ENCODE measurements at regions not wholly inside any gene's neighbourhood (a gene's known extent, or its start where the extent isn't known, plus 50 kb on each side); places are given as distances from the start of the nearest gene placed in this dataset.
"Not testable (repeated sequence)": the region's sequence is repeated elsewhere in the genome, so short reads cannot be mapped to it uniquely, and the experiment has no call there.

DNA sequence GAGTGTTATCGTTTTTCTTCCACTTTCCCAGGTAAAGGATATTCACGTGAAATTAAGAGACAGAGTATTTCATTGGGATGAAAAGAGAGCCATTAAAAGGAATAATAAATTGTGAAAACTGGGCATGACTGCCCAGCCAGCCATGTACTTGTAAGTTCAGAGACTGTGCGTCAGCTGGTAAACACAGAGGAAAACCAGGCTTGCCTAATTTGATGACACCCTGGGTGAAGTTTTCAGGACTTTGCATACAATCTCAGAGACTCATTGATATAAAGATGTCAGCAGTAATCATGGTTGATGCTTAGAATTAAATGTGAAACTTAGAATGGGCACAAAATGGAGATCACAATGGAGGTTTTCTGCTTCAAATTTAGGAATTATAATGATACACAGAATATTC lies 153.5 kb upstream of the ZEB2 start:
- DNase-seq: no peak

DNA sequence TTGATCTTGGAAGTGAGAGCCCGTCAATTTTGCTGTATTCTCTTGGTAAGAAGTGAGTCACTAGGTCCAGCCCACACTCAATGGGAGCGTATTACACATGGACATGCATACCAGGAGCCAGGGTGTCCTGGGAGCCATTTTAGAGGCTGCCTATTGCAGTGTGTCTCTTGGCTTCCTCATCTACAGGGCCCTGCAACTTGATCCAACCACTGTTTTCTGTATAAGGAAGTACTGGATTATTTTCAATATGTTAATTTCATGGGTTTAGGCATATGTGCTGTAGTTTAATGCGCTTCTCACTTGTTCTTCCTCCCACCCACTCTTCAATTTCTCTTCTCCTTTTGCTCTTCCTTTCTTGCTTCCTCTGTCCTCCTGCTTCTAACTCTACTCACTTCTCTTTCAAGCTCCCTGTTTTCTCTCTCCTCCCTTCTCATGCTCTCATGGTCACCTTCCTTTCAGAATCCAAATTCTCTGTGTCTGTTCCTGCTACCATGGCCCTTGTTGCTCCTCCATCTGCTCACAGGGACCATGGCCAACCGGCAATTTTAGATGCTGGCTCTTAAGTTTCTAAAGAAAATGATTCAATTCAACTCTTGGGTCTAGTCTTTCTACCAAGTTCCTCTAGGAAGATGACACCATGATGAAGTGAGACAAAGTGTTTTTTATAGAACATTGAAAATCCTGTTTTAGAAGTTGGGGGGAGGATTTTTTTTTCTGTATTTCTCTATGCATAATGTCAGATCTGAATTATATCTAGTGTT lies 152.0 kb upstream of the ZEB2 start:
- DNase-seq: no peak

DNA sequence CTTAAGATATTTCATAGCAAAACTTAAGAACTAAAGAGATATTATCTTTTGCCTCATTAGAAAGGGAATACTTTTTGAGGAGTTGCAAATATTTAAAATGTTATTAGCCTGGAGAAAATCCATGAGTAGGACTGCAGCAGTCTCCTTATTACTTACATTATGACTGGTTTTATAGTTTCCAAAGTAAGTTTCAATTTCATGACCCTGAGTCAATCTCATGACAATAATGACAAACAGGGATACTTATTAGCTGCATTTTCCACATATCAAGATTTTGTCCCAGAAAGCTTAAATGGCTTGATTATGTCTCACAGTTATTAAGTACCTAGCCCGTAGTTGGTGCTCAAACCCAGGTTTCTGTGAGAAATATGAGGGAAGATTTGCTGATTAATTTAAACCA lies 150.8 kb upstream of the ZEB2 start:
- no peak for DNase-seq

DNA sequence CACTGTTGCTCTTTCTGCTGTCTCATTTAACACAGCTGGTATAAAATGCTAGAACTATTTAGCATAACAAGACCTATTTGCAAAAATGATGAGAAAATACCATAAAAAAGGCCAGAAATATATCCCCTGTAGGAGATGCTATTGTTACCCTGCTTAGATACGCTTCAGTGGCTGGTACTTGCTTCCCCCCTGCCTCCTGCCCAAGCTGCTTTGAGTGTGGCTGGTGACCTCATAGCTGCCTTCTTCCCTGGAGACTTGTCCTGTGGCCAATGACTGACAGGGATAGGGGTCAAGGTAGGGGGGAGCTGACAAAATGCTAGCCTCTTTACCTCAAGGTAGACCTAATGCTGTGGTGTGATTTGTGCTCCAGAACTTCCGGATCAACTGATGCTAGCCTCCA lies 150.2 kb upstream of the ZEB2 start:
- no peak for DNase-seq

DNA sequence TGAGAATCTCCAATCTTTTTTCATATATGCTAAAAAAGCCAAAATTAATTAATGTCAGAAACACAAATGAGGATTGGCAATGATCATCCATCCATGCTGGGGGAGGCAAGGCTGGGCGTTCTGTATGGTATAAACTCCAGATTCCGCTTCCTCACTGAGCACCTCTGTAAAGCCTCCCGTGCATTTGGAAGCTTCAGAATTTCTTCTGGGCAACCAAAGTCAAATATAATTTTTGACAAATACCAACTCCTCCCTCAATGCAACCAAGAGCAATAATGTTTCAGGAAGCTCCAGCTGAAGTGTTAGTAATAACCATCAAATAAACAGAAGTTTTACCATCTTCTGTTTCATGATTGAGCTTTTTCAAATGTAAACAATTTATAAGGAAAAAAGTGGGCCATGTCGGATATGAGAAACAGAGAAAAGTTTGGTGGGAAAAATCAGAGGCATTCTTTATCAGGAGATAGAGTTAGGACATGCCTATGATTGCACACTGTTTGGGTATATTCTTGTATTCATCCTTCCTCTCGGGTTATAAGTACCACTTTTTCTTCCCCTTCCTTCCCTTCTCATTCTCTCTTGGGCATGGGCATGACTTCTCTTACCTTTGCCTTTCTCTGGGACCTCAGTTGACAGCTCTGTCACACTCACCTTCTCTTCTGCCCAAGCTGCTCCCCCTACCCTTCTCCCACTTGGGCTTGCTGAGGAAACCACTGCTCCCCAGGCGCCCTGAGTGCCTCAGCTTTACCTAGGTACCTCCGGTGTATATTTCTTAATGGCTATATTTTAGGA lies 149.5 kb upstream of the ZEB2 start:
- no peak for DNase-seq

DNA sequence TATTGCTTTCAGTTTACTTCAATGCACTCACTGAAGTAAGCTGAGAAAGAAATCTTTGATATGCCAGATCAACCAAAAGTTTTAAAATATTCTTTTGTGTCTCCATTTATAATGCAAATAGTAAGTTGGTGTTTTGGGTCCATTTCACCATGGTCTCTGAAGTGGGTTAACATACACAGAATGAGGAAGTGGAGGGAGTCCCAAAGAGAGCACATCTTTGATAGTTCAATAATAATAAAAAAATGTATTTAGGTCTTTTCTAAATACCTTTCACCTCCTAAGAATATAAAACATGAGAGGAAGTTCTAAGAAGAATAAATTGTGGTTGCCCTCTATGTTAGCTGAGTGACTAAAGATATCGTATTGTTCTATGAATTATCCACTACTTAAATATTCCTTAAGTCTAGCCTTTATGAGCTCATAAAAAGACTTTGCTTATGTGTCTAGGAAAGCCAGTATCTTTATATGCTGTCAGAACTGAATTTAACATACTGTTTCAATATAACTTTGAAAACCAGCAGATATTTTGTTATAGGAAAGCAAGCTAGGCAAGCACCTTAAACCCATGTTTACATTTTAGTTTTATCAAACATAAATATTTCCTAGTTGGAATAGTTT lies 148.7 kb upstream of the ZEB2 start:
- no peak for DNase-seq

DNA sequence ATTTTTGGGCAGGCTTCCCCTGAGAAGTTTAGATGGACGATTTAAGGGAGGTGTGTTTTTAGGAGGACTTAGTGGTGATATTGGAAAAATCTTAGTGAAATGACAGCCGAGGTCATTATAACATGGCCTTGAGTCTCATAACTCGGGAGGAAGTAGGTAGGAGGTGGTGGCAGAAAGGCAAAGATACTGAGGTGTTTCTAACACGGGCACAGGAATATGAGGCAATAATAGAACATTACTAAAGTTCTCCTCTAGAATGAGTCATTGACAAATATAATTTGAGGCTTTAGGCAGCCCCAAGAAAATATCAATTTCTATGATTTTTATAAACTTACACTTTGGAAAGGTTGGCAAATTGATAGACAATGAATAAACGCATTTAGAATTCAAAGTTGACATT lies 146.1 kb upstream of the ZEB2 start:
- no peak for DNase-seq

DNA sequence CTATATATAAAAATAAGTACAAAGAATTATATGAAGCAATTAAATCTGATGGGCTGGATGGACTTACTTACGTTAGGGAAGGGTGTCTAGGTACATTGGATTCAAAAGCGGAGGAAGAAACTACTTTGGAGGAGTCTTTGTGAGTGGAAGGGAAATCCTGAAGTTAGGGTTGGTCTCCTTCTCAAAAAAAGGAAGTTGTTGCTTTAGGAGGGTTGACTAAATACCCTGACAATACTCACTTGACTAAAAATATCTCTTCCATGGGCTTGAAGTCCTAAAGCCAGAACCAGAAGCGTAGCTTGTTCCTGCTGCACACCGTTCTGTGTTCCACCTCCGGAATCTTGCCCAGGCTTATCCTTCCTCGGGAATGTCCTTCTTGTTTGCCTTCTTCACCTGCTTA lies 143.3 kb upstream of the ZEB2 start:
- DNase-seq: no peak

DNA sequence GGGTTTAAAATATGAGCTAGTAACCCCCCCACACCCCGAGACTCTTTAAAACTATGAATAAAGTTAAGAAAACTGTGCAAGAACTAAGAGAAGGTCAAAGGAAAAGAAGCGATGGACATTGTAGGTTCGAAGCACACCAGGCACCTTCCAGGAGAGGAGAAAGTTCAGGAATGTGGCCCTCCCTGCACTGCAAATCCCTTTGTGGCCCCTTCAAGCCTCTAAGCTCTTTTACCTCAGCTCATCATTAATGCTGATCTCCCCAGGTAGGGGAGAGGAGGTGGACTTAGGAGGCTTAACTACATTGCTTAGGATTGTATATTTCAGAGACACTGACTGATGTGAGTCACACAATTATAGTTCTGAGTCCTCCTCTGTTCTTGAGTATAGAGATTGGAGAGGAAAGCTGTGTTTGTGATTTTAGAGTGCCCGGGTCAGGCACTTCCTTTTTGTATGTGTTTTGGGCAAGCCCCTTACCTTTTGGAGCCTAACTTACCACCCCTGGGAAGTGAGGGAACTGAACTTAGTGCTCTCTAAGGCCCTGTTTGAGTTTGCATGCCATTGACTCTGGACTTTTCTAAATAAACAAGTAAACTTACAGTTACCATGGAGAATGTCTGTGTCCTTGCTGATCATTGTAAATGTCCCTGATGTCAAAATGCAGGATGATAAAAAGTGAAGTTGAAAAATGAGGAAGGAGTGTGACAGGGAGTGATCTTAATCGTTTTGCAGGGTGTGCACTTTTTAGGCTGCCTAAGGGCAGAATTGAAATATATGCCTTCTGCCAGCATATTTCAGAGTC lies 140.8 kb upstream of the ZEB2 start:
- no peak for DNase-seq

DNA sequence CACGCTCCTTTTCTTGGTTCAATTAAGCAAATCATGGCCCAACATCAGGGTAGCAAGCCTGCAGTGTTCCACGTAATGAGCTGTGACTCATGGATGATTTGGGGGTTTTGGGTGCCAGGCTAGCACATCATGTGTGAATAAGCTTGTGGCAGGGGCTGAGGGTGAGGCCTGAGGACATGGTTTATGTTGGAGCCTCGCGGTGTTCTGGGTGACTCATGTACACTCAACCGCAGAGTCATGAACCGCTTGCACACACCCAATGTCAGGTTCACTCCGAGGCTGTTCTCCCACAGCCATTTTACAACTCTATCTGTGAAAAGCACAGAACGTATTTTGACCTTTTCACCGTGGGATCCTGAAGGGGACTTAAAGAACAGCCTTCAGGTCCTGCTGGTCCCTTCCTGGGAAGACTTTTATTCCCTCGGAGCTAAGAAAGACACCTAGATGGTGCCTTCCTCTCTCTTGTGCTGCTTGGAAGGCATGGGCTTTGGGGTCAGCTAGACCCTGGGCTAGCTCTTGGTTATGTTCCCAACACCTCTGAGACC lies 139.9 kb upstream of the ZEB2 start:
- peak; percentile 54 for DNase-seq

DNA sequence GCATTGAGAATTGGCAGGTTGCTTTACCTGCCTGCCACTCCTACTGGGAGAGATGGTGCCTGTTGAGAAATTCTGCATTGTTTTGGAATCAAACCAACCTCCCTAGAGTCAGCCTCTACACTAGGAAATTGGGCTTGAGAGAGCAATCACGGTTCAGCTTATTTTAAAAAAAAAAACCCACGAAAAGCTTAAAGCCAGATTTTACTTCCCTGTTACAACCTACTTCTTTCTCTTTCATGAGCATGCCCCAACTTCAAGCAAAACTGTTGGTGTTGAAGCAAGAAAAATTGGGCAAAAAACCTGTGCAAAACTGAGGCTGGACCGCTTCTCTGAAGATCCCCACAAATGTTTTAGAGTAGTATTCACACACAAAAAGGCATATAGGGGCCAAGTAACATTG lies 134.6 kb upstream of the ZEB2 start:
- DNase-seq: no peak

DNA sequence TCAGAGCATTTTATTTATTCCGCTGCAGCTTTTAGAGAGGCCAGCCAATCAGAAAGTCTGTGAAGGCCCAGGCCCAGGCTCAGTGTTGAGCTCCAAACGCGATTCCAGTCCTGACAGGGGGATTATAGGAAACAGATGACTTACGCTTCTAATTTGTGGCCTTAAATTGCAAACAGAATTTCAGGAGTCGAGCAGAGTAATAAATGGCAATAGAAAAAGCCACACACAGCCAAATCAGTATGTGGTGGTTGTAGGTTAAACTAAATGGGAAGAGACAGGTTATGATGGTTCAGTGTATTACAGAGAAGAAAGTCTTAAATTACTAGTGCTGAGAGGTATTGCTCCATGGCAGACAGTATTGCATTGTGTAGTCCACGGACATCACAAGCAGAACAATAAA lies 131.0 kb upstream of the ZEB2 start:
- DNase-seq: no peak

DNA sequence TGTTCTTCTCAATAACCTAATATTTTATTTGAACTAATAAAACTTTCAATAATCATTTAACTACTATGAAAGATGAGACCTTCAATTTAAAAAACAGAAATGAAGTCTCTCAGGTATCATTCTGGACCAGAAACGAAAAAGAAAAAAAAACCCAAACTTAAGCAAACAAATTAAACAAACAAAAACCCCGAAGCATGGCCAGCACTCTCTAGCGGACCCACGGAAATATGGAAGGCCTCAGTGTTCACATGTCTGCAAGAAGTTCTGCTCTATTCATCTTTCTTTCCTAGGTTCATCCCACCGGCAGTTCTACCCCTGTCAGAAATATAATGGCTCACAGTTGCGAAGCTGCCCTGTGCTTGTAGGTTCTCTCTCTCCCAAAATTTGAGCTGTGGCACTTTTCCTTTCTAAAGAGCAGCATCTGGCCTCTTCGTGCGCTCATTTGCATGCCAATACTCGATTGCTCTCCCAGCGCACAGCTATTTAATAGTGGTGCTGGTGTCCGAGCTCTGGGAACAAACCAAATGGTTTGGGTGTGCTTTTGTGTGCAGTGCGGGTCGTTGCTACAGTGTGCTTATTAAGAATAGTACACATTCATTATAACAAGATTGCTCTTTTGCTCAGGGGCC lies 129.0 kb upstream of the ZEB2 start:
- DNase-seq: no peak

DNA sequence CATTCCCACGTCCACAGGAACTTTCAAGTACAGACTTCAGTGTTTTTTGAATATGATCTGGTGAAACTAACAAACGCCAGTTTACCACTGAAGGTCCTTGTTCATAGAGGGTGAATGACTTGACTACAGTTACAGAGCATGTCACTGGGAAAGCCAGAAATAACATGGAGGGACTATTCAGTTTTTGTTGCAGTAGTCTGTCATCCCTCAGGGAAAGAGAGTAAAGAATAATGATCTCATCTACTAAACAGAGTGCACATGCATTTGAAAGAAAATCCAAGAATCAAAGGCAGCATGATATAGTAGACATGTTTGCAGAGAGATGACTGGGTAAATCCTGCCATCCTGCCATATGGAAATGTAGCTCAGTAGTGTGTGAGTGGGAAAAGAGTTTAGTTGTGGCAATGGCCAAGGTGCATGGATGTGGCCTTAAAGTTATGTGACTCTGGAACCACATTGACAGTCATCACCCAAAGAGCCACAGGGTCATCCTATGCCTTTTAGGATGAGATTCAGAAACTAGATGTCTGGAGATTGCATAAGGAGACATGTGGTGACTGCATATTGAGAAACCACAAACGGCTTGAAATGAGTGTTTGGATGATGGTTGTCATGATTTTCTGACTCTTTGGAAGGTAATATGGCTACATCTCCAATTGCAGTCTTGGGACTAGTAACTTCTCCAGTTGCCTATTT lies 125.3 kb upstream of the ZEB2 start:
- no peak for DNase-seq

DNA sequence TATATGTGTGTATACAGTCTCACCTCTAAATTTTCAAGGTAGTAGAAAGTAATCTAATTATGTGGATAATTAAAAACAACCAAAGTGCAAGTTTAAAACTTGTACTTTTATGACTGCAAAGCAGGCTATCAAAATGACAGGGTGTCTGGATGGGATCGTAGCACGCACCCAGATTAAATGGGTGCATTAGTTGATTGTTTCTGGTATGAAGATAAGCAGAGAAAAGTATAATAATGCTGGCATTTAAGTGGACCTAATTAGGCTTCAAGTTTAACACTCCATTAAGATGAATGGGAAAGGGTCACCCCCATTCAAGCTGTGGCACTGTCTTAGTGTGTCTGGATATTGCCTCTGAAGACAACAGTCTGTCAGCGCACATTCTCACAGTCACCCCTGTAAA lies 124.6 kb upstream of the ZEB2 start:
- DNase-seq: no peak

DNA sequence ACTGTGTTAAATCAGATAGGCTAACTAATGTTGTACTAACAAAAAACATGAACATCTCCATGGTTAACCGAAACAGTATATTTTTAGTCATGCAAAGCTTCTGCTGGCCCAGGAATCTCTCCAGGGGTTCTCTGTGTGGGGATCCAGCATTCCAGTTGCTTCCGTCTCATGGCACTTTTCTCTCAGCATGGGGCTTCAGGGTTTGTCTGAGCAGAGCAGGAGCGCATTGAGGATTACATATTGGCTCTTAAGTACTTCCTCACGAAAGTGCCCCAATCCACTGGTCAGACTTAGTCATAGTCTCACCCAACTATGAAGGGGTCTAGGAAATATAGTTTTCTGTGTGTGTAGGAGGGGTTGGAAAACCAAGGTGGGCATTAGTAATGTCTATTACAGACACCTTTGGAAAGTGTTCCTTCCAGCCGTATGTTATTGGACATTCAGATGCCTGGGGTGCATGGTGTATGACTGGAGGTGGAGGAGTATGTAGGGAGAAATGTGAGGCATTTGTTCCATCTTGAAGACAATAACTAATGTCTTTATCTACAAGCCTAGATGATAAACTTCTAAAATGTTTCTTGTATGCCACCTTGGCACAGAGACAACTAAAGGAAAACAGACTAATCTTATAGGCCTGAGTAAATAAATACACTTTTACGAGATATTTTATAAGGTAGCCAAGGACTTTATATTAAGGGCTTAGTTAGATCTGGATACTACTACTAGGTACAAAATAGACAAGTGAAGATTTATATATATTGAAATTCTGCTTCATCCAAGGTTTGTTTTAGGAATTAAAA lies 123.8 kb upstream of the ZEB2 start:
- peak; percentile 56 for DNase-seq

DNA sequence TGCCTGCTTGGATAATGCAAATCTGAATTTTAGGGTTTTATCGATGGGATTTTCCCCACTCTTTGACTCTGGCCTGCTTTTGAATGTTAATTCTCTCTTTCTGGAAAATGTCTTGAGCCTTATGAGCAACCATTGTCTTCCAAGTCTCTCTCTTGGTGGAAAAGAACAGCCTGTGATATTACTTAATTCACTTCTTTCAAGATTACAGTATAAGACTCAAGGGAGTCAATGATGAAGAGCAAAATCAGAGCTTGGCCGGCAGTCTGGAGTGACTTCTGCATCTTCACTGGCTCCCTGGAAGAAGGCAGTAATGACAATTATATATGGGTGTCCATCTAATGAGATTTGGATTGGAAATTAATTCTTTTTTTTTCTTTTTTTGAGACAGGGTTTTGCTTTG lies 122.9 kb upstream of the ZEB2 start:
- no peak for DNase-seq

DNA sequence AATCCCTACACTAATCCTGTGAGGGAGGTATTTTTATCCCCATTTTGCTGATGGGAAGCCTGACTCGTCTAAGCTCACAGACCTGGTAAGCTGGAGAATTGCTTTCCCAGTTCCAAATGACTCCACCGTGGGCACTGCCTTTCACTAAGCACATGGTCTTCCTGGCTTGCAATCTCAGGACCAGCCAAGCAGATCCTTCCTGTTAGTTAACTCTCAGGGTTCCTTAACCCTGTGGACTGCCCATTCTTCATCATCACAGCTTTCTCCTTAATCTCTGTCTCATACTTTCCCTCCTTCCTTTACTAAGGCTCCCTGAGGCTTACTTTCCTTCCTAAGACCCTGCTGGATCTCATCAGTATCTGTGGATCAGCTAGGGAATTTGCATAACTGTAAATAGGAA lies 122.2 kb upstream of the ZEB2 start:
- DNase-seq: peak; percentile 57

DNA sequence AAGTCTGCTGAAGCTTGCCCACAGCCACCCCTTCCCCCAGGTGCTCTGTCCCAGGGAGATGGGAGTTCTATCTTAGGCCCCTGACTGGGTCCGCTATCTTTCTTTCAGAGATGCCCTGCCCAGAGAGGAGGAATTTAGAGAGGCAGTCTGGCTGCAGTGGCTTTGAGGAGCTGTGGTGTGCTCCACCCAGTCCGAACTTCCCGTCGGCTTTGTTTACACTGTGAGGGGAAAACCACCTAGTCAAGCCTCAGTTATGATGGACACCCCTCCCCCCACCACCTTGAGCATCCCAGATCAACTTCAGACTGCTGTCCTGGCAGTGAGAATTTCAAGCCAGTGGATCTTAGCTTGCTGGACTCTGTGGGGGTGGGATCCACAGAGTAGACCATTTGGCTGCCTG lies 118.3 kb upstream of the ZEB2 start:
- not testable (repeated sequence) for DNase-seq

DNA sequence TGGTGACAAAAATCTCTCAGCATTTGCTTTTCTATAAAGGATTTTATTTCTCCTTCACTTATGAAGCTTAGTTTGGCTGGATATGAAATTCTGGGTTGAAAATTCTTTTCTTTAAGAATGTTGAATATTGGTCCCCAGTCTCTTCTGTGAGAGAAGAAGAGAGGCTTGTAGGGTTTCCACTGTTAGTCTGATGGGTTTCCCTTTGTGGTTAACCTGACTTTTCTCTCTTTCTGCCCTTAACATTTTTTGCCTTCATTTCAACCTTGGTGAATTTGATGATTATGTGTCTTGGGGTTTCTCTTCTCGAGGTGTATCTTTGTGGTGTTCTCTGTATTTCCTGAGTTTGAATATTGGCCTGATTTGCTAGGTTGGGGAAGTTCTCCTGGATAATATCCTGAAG lies 116.9 kb upstream of the ZEB2 start:
- not testable (repeated sequence) for DNase-seq

DNA sequence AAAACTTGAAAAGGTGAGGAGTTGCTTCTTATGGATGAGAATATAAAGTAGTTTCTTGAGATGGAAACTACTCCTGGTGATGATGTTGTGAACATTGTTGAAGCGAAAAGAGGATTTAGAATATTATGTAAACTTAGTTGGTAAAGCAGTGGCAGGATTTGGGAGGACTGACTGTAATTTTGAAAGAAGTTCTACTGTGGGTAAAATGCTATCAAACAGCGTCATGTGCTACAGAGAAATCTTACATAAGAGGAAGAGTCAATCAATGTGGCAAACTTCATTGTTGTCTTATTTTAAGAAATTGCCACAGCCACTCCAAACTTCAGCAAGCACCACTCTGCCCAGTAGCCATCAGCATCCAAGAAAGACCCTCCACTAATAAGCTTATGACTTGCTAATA lies 112.9 kb upstream of the ZEB2 start:
- DNase-seq: no peak

All from islet precursor cell (in vitro differentiated cells).